ENCODE measurements at regions not wholly inside any gene's neighbourhood (a gene's known extent, or its start where the extent isn't known, plus 50 kb on each side); places are given as distances from the start of the nearest gene placed in this dataset.

DNA sequence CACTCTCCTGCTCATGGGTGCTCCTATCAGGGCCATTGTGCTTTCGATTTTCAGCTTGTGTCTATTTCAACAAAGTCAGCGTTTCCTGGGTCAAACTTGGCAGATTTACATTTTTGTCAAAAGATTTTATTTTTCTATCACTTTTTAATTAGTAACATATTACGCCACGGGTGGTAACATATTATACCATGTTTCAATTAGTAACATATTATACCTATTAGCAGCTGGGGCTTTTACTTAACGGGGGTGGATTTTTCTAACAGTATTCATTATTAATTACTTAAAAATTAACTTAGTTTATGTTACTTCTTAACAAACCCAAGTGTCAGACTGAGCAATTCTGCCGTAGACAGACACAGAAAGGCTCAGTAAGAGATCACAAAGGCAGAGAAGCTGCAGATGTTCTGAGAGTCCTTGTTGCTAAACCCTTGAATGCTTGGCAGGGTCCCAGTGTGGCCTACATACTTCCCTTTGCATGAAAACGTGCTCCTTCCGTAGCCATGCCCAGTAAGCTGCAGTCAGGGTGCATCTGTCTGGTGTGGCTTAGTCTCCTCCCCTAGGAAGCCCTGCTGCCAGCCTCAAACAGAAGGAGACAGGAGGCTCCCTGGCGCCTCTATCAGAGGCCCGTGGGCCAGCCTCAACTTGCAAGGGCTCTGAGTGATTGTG is 263.1 kb upstream of the CXCL12 start:
- ChIA-PET CTCF (no interaction called here), POLR2A (no interaction called here)
- no peak overlapping the region for H2AFZ ChIP-seq (ENCODE audit: insufficient read depth, low read depth, low read length, poor library complexity, severe bottlenecking)
- no peaks in the 10 kb centered on the region for H3K9me3 ChIP-seq (ENCODE audit: control extremely low read depth in 1 of 3, control insufficient read depth in 2 of 3, insufficient read depth in 1 of 3, low read length in 2 of 3)
- Mint-ChIP-seq H3K4me1 (no peaks in the 10 kb centered on the region), H3K9me3 (ENCODE audit: insufficient read depth) (peaks cover 3% of the 10 kb centered on the region), H3K27ac (no peak overlapping the region), H3K4me3 (no peak overlapping the region), H3K27me3 (no peaks in the 10 kb centered on the region)
- H3K4me2 ChIP-seq (replicated peaks; ENCODE audit: low read depth, low read length, poor library complexity, severe bottlenecking), result no peak overlapping the region
- H3K4me3 ChIP-seq (ENCODE audit: control extremely low read depth in 1 of 5, extremely low read depth in 1 of 5, insufficient read depth in 1 of 5, low read depth in 2 of 5, low read length in 4 of 5), result no peak overlapping the region
- 79% methylated on average over 6 of the region's 10 CpGs for WGBS (ENCODE audit: insufficient coverage)
- no peaks in the 10 kb centered on the region for H3K27me3 ChIP-seq (replicated peaks in 1 of 4; ENCODE audit: control extremely low read depth in 1 of 4, control insufficient read depth in 3 of 4, insufficient read depth in 4 of 4, low read length in 3 of 4)
- H3K9ac ChIP-seq (ENCODE audit: low read length), result no peak overlapping the region
- H3K27ac ChIP-seq (ENCODE audit: low read length in 2 of 2), result no peak overlapping the region
- ATAC-seq (ENCODE audit: low read depth), result no peak
- TF ChIP-seq EZH2 (IDR thresholded peaks at IDR 0.05; ENCODE audit: borderline replicate concordance, insufficient read depth, low read depth, low read length, poor library complexity, severe bottlenecking), result no peak
- no peak for TF ChIP-seq CTCF (IDR thresholded peaks at IDR 0.05)
- no peaks in the 10 kb centered on the region for H4K20me1 ChIP-seq (ENCODE audit: control insufficient read depth, insufficient read depth, low read length, poor library complexity, severe bottlenecking)
- no peak for DNase-seq
- no peaks in the 10 kb centered on the region for H3K4me1 ChIP-seq (ENCODE audit: control insufficient read depth in 2 of 2, insufficient read depth in 2 of 2, low read length in 2 of 2)
- intact Hi-C loops (cut with micrococcal nuclease), result no loop called here
- no peaks in the 10 kb centered on the region for H3K79me2 ChIP-seq (ENCODE audit: control insufficient read depth, insufficient read depth, low read length)
- no peaks in the 10 kb centered on the region for H3K36me3 ChIP-seq (replicated peaks in 1 of 2; ENCODE audit: control extremely low read depth in 1 of 2, control insufficient read depth in 1 of 2, extremely low read depth in 1 of 2, insufficient read depth in 2 of 2, low read length in 1 of 2)

GRCh38 chr10:44650691-44651661 is 260.2 kb upstream of the TMEM72 start:
- H4K20me1 ChIP-seq (ENCODE audit: control insufficient read depth, insufficient read depth, low read length, poor library complexity, severe bottlenecking), result no peaks in the 10 kb centered on the region
- Mint-ChIP-seq H3K4me3 (no peak overlapping the region), H3K27ac (no peak overlapping the region), H3K9me3 (ENCODE audit: insufficient read depth) (no peaks in the 10 kb centered on the region), H3K27me3 (no peaks in the 10 kb centered on the region), H3K4me1 (no peaks in the 10 kb centered on the region)
- ATAC-seq (ENCODE audit: low read depth), result no peak
- H3K79me2 ChIP-seq (ENCODE audit: control insufficient read depth, insufficient read depth, low read length), result no peaks in the 10 kb centered on the region
- no peaks in the 10 kb centered on the region for H3K4me1 ChIP-seq (ENCODE audit: control insufficient read depth in 2 of 2, insufficient read depth in 2 of 2, low read length in 2 of 2)
- no peaks in the 10 kb centered on the region for H3K27me3 ChIP-seq (replicated peaks in 1 of 4; ENCODE audit: control extremely low read depth in 1 of 4, control insufficient read depth in 3 of 4, insufficient read depth in 4 of 4, low read length in 3 of 4)
- WGBS (ENCODE audit: insufficient coverage), result 76% methylated on average over 5 of the region's 7 CpGs
- H3K4me2 ChIP-seq (replicated peaks; ENCODE audit: low read depth, low read length, poor library complexity, severe bottlenecking), result no peak overlapping the region
- intact Hi-C loops (cut with micrococcal nuclease), result no loop called here
- POLR2A ChIA-PET, result no interaction called here
- no peak overlapping the region for H3K9ac ChIP-seq (ENCODE audit: low read length)
- CTCF ChIA-PET, result no interaction called here
- TF ChIP-seq CTCF (IDR thresholded peaks at IDR 0.05) (no peak), EZH2 (IDR thresholded peaks at IDR 0.05; ENCODE audit: borderline replicate concordance, insufficient read depth, low read depth, low read length, poor library complexity, severe bottlenecking) (no peak)
- no peak overlapping the region for H3K27ac ChIP-seq (ENCODE audit: low read length in 2 of 2)
- no peak overlapping the region for H3K4me3 ChIP-seq (ENCODE audit: control extremely low read depth in 1 of 5, extremely low read depth in 1 of 5, insufficient read depth in 1 of 5, low read depth in 2 of 5, low read length in 4 of 5)
- no peaks in the 10 kb centered on the region for H3K9me3 ChIP-seq (ENCODE audit: control extremely low read depth in 1 of 3, control insufficient read depth in 2 of 3, insufficient read depth in 1 of 3, low read length in 2 of 3)
- no peaks in the 10 kb centered on the region for H3K36me3 ChIP-seq (replicated peaks in 1 of 2; ENCODE audit: control extremely low read depth in 1 of 2, control insufficient read depth in 1 of 2, extremely low read depth in 1 of 2, insufficient read depth in 2 of 2, low read length in 1 of 2)
- DNase-seq, result no peak
- no peak overlapping the region for H2AFZ ChIP-seq (ENCODE audit: insufficient read depth, low read depth, low read length, poor library complexity, severe bottlenecking)

Measured in B cell (primary cell).